A549 (cell line): ENCODE measurements at regions not wholly inside any gene's neighbourhood (a gene's known extent, or its start where the extent isn't known, plus 50 kb on each side); places are given as distances from the start of the nearest gene placed in this dataset.

ENCODE experiments used
- ATAC-seq, 2 experiments: fragments of 200-7000 bp in 1 of 2; fragments of >200 bp in 1 of 2; cut with Nextera tagmentation in 1 of 2; cut with Tn5 transposase in 1 of 2; 3 replicates each; pipeline versions ENCODE4 v1.8.0 to v1.9.1; 2018 to 2020; ENCODE audit warnings: mild to moderate bottlenecking in 1 of 2, moderate library complexity in 1 of 2
- CTCF ChIA-PET: fragments of 300-600 bp; sonication (Branson Sonifier 250); formaldehyde crosslinking; extraction: SDS; loops from one replicate; lab custom pipeline; 2021; ENCODE audit warnings: antibody characterized with exemption, inconsistent platforms; lab: Yijun Ruan, JAX
- POLR2A ChIA-PET: fragments of 350-600 bp; formaldehyde crosslinking; extraction: SDS; loops from one replicate; lab custom pipeline; 2021; ENCODE audit warnings: antibody characterized with exemption, inconsistent platforms; lab: Yijun Ruan, JAX
- DNase-seq, 2 experiments: peaks; one replicate each; pipeline versions ENCODE4 v3.0.0 to v3.0.0-alpha.2; 2011 to 2016; ENCODE audit warnings: low read depth in 1 of 2, low spot score in 1 of 2
- FAIRE-seq: peaks from 2 replicates; lab custom pipeline; 2011; peaks lifted over from hg19 to GRCh38; lab: Jason Lieb, UNC
- H3K27ac ChIP-seq, 2 experiments: fragments of >200 bp; sonication (Bioruptor Twin); formaldehyde crosslinking; 3 replicates each; pipeline ENCODE4 v1.5.1; 2016 to 2017
- H3K4me1 ChIP-seq: fragments of >200 bp; sonication (Bioruptor Twin); formaldehyde crosslinking; 3 replicates; pipeline ENCODE4 v1.6.1; 2016
- H3K4me2 ChIP-seq: fragments of >200 bp; sonication (Bioruptor Twin); formaldehyde crosslinking; 3 replicates; pipeline ENCODE4 v1.6.1; 2016
- H3K4me3 ChIP-seq: fragments of >200 bp; sonication (Bioruptor Twin); formaldehyde crosslinking; 3 replicates; pipeline ENCODE4 v1.5.1; 2016
- H3K9me3 ChIP-seq: fragments of >200 bp; sonication (Bioruptor Twin); formaldehyde crosslinking; 3 replicates; pipeline ENCODE4 v1.6.1; 2016
- CHD2 ChIP-seq: fragments of 150-350 bp; IDR thresholded peaks from 2 replicates; pipeline ENCODE4 v1.6.1; 2014; ENCODE audit warnings: low read length; ENCODE audit not compliant: partially characterized antibody
- CHD4 ChIP-seq: fragments of 200-600 bp; sonication (generic); IDR thresholded peaks from 2 replicates; pipeline ENCODE4 v1.6.1; 2016; ENCODE audit warnings: antibody characterized with exemption, mild to moderate bottlenecking, borderline replicate concordance
- ESRRA ChIP-seq: fragments of 150-350 bp; IDR thresholded peaks from 2 replicates; pipeline ENCODE4 v1.6.1; 2014; ENCODE audit warnings: mild to moderate bottlenecking, low read length, borderline replicate concordance
- FOSL2 ChIP-seq, 2 experiments: fragments of 450-650 bp in 1 of 2; fragments of >200 bp in 1 of 2; sonication (Bioruptor Twin) in 1 of 2; formaldehyde crosslinking; IDR thresholded peaks; 2 replicates each; pipeline versions ENCODE4 v1.5.0 to v1.6.1; 2016 to 2020; ENCODE audit warnings: mild to moderate bottlenecking in 1 of 2, moderate library complexity in 1 of 2
- HDAC2 ChIP-seq: fragments of 200-600 bp; sonication (generic); IDR thresholded peaks from 2 replicates; pipeline ENCODE4 v1.6.1; 2016
- HOXB5 ChIP-seq: fragments of 250-450 bp; sonication (Bioruptor Pico); IDR thresholded peaks from 2 replicates; pipeline ENCODE4 v1.5.0; 2020; ENCODE audit warnings: mild to moderate bottlenecking, moderate library complexity
- JUN ChIP-seq, 2 experiments: fragments of >200 bp; sonication (Bioruptor Twin); formaldehyde crosslinking; IDR thresholded peaks; 2 replicates in 1 of 2; 3 replicates in 1 of 2; pipeline ENCODE4 v1.6.1; 2016 to 2017
- KDM1A ChIP-seq: fragments of 200-600 bp; sonication (generic); IDR thresholded peaks from 2 replicates; pipeline ENCODE4 v1.6.1; 2016; ENCODE audit warnings: low read depth, mild to moderate bottlenecking
- MAFK ChIP-seq: fragments of 450-650 bp; IDR thresholded peaks from 2 replicates; pipeline ENCODE4 v1.6.1; 2014; ENCODE audit not compliant: partially characterized antibody
- MAZ ChIP-seq: fragments of 150-350 bp; IDR thresholded peaks from 2 replicates; pipeline ENCODE4 v1.6.1; 2014; ENCODE audit warnings: antibody characterized with exemption, low read depth, low read length, borderline replicate concordance
- MYC ChIP-seq: IDR thresholded peaks from 2 replicates; pipeline ENCODE4 v1.6.1; 2012; ENCODE audit warnings: mild to moderate bottlenecking, inconsistent platforms, low read length, improper control_type of control experiment, borderline replicate concordance
- PHF8 ChIP-seq: fragments of 200-600 bp; sonication (generic); IDR thresholded peaks from 2 replicates; pipeline ENCODE4 v1.6.1; 2016; ENCODE audit warnings: low read depth, mild to moderate bottlenecking, antibody characterized with exemption, moderate library complexity, borderline replicate concordance
- POLR2A ChIP-seq: IDR thresholded peaks from 2 replicates; pipeline ENCODE4 v1.6.1; 2012; ENCODE audit warnings: mild to moderate bottlenecking, low read length
- RARB ChIP-seq: fragments of 250-450 bp; sonication (Bioruptor Pico); IDR thresholded peaks from 2 replicates; pipeline ENCODE4 v1.8.0; 2021; ENCODE audit warnings: mild to moderate bottlenecking, moderate library complexity
- REST ChIP-seq: fragments of 200-600 bp; sonication (generic); IDR thresholded peaks from 2 replicates; pipeline ENCODE4 v1.6.1; 2016; ENCODE audit warnings: antibody characterized with exemption, mild to moderate bottlenecking, moderate library complexity
- RNF2 ChIP-seq: fragments of 200-600 bp; sonication (generic); IDR thresholded peaks from 2 replicates; pipeline ENCODE4 v1.6.1; 2016; ENCODE audit warnings: low read depth, mild to moderate bottlenecking, antibody characterized with exemption, moderate library complexity, borderline replicate concordance
- SMC3 ChIP-seq: fragments of >200 bp; sonication (Bioruptor Twin); formaldehyde crosslinking; IDR thresholded peaks from 3 replicates; pipeline ENCODE4 v1.6.1; 2018; ENCODE audit warnings: inconsistent platforms
- SREBF2 ChIP-seq: fragments of 450-650 bp; IDR thresholded peaks from 2 replicates; pipeline ENCODE4 v1.6.1; 2014; ENCODE audit warnings: mild to moderate bottlenecking, moderate library complexity
- TFCP2L1 ChIP-seq: fragments of 250-450 bp; sonication (Bioruptor Pico); IDR thresholded peaks from 2 replicates; pipeline ENCODE4 v1.5.0; 2021; ENCODE audit warnings: mild to moderate bottlenecking
- ZFP36 ChIP-seq: fragments of 450-650 bp; IDR thresholded peaks from 2 replicates; pipeline ENCODE4 v1.6.1; 2014; ENCODE audit warnings: borderline replicate concordance; ENCODE audit not compliant: partially characterized antibody
- WGBS: methylation state at CpG from one replicate; pipeline ENCODE4 v1.1.6; 2017; ENCODE audit errors: missing lambda C conversion rate; 5-methylcytosine and 5-hydroxymethylcytosine counted together
- TF ChIP-seq, protein P1 (sequence below): IDR thresholded peaks from 2 replicates; pipeline ENCODE4 v1.6.1; 2012
- TF ChIP-seq, protein P2 (sequence below): fragments of 450-650 bp; IDR thresholded peaks from 2 replicates; pipeline ENCODE4 v1.6.1; 2014; ENCODE audit warnings: antibody characterized with exemption

DNA sequence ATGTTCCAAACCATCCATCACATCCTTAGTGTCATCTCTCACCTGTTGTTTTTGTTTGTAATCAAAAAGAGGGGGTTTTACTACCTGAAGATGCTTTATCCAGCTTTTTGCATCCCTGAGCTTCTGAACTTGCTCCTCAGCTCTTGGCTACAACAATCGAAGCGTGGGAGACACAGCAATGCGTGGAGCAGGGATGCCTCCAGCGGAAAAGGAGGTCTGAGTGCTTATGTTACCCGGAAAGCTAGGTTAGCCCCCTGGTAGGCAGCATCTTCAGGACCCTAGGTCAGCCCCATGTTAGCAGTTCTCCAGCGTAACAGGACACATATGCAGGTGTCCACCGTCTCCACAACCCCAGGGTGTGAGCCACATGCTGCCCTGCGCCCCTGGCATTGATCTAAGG, 141.5 kb downstream of the RRAGC start:
- Histone ChIP-seq H3K9me3 (no peaks in the 10 kb centered on the region), H3K4me1 (no peaks in the 10 kb centered on the region), H3K27ac (no peak overlapping the region), H3K4me3 (no peak overlapping the region), H3K4me2 (no peak overlapping the region)
- ATAC-seq (no peak), DNase-seq (no peak), FAIRE-seq (no peak)
- 3% methylated on average over 8 of the region's 8 CpGs for WGBS
- TF ChIP-seq, protein P1, sequence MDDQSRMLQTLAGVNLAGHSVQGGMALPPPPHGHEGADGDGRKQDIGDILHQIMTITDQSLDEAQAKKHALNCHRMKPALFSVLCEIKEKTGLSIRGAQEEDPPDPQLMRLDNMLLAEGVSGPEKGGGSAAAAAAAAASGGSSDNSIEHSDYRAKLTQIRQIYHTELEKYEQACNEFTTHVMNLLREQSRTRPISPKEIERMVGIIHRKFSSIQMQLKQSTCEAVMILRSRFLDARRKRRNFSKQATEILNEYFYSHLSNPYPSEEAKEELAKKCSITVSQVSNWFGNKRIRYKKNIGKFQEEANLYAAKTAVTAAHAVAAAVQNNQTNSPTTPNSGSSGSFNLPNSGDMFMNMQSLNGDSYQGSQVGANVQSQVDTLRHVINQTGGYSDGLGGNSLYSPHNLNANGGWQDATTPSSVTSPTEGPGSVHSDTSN, result no peak
- ChIA-PET POLR2A (no interaction called here), CTCF (no interaction called here)

DNA sequence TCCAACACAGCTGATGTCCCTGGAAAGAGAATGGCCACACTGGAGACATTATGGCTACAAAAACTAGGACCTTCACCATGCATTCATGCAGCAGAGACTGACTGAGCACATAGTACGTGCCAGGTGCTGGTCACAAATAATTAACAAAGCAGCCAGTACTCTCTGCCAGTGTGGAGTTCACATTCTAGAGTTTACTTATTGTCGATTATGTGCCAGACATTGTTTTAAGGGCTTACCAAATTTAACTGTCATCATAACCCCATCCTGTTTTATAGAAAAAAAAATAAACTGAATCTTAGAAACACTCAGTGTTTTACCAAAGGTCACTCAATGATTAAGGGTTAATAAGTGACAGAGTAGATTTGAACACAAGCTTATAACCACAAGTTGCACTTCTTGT, 143.3 kb downstream of the RRAGC start:
- WGBS, result 12% methylated on average over 2 of the region's 2 CpGs
- FAIRE-seq, result no peak
- no peak overlapping the region for H3K4me3 ChIP-seq
- no peak overlapping the region for H3K4me2 ChIP-seq
- TF ChIP-seq HOXB5 (CRISPR knock-in tag) (no peak), HDAC2 (no peak), ZFP36 (no peak), RNF2 (no peak), MAFK (no peak), SMC3 (no peak), ESRRA (no peak), MYC (no peak), CHD4 (no peak), JUN (IDR thresholded peaks at IDR 0.05) (no peak), MAZ (no peak)
- H3K4me1 ChIP-seq, result no peaks in the 10 kb centered on the region
- no peak for DNase-seq
- ATAC-seq, result no peak
- ChIA-PET CTCF (no interaction called here), POLR2A (no interaction called here)
- H3K9me3 ChIP-seq, result no peaks in the 10 kb centered on the region
- H3K27ac ChIP-seq, result no peak overlapping the region

DNA sequence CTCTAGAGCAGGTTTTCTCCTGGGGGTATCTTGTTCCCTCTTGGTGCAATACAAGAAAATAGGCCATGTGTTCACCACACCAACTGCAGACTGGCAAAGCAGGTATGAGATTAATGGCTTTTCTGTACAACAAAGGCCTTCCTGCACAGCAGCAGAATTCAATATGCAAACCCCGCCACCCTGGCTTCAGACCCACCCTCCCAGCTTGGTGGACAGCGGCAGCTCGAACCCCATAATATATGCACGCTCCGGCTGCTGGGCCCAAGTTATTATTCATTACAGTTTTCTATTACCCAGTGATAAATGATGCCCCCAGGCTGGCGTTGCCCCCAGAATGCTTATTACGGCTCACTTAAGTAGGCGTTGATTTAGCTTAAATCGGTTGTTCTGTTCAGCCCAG, 144.2 kb downstream of the RRAGC start:
- Histone ChIP-seq H3K4me1 (no peaks in the 10 kb centered on the region), H3K9me3 (no peaks in the 10 kb centered on the region), H3K4me2 (no peak overlapping the region), H3K4me3 (no peak overlapping the region), H3K27ac (no peak overlapping the region)
- ATAC-seq (no peak), DNase-seq (no peak), FAIRE-seq (no peak)
- CTCF ChIA-PET, result no interaction called here
- 47% methylated on average over 9 of the region's 9 CpGs for WGBS
- POLR2A ChIA-PET, result no interaction called here
- TF ChIP-seq, protein P2, sequence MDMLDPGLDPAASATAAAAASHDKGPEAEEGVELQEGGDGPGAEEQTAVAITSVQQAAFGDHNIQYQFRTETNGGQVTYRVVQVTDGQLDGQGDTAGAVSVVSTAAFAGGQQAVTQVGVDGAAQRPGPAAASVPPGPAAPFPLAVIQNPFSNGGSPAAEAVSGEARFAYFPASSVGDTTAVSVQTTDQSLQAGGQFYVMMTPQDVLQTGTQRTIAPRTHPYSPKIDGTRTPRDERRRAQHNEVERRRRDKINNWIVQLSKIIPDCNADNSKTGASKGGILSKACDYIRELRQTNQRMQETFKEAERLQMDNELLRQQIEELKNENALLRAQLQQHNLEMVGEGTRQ, result no peak
- TF ChIP-seq RARB (no peak), SREBF2 (no peak), REST (no peak), POLR2A (no peak)

- FAIRE-seq (no peak), ATAC-seq (no peak), DNase-seq (no peak)
- POLR2A ChIA-PET, result no interaction called here
- Histone ChIP-seq H3K9me3 (no peaks in the 10 kb centered on the region), H3K27ac (no peak overlapping the region), H3K4me1 (no peaks in the 10 kb centered on the region), H3K4me2 (no peak overlapping the region), H3K4me3 (no peak overlapping the region)
- CTCF ChIA-PET, result no interaction called here
- 0% methylated on average over 1 of the region's 1 CpG for WGBS
- TF ChIP-seq RNF2 (no peak), KDM1A (no peak), FOSL2 (IDR thresholded peaks at IDR 0.05) (no peak), FOSL2 (CRISPR knock-in tag; IDR thresholded peaks at IDR 0.05) (no peak), TFCP2L1 (no peak), REST (no peak), CHD2 (no peak), PHF8 (no peak)
- TF ChIP-seq, protein P2, result no peak
Measured at GRCh38 chr1:38712046-38712445, 147.5 kb downstream of the RRAGC start.
